DMS114 treated with DMSO at 0.1 percent for 48 hours (cell line): ENCODE measurements at regions not wholly inside any gene's neighbourhood (a gene's known extent, or its start where the extent isn't known, plus 50 kb on each side); places are given as distances from the start of the nearest gene placed in this dataset.
"Not testable (repeated sequence)": the region's sequence is repeated elsewhere in the genome, so short reads cannot be mapped to it uniquely, and the experiment has no call there.

ENCODE experiments used
- DNase-seq: peaks from one replicate; lab custom pipeline; 2025; ENCODE audit not compliant: unreplicated experiment; lab: John Stamatoyannopoulos, UW

GRCh38 chr11:10973416-10973815 is 115.6 kb upstream of the ZBED5 start:
- no peak for DNase-seq

- DNase-seq = no peak
Observed at GRCh38 chr11:10970926-10971325, 113.1 kb upstream of the ZBED5 start.

GRCh38 chr11:10969387-10969786 is 111.5 kb upstream of the ZBED5 start:
- DNase-seq = no peak

DNA sequence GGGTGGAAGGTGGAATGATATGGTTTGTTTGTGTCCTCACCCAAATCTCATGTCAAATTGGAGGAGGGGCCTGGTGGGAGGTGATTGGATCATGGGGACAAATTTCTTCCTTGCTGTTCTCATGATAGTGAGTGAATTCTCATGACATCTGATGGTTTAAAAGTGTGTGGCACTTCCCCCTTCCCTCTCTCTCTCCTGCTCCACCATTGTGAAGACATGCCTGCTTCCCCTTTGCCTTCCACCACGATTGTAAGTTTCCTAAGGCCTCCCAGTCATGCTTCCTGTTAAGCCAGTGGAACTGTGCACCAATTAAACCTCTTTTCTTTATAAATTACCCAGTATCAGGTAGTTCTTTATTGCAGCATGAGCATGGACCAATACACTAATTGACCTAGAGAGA is 99.0 kb upstream of the ZBED5 start:
- not testable (repeated sequence) for DNase-seq

DNA sequence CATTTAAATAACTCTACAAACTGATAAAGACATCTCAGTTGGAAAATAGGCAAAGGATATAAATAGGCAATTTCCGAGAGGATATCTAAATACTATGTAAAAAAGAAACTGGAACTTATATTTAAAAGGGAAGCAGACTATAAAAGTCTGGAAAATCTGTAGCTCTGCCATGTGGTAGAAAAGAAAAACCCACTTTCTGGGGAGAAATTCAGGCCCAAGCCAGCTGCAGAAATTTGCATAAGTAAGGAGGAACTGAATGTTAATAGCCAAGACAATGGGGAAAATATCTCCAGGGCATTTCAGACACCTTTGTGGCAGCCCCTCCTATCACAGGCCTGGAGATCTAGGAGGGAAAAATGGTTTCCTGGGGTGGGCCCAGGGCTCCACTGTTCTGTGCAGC is 97.8 kb upstream of the ZBED5 start:
- no peak for DNase-seq

GRCh38 chr11:10954184-10954583 is 96.3 kb upstream of the ZBED5 start:
- no peak for DNase-seq

DNA sequence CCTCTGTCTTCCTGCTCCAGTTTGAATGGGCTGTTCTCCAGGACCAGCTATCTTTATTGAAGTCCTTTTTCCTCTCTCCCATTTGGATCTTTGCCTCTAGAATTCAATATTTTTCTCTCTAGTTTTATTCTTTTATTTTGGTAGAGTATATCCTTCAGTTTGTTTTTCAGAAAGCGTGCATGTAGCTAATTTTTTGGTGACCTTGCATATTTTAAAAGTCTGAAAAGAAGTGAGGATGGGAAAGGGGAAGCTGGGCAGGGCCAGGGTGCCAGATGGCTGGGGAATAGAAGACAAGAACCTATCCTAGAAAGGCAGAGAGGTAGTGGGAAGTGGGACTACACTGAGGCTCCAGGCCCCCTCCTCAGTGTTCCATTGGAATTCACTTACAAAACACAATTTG is 95.0 kb upstream of the ZBED5 start:
- DNase-seq = no peak

GRCh38 chr11:10947935-10948334 is 90.1 kb upstream of the ZBED5 start:
- not testable (repeated sequence) for DNase-seq

- no peak for DNase-seq
Observed at GRCh38 chr11:10946072-10946471, 88.2 kb upstream of the ZBED5 start.

DNA sequence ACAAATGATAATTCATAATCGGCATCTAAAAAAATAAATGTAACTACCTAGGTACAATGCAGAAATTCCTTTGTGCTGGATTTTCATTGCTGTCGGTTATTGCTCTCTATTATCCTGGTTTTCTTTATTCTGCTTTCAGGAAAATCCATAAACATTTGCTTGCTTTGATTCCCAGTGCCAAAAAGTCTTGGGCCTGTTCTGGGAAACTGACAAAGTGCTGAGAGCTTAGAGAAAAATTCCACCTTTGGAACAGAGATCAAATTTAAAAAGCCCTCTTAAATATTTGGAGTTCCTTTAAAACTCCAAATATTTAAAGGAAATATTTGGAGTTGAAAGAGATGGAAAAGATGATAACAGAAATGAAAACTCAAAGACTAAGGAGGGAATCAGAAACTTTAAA is 87.3 kb upstream of the ZBED5 start:
- no peak for DNase-seq

DNA sequence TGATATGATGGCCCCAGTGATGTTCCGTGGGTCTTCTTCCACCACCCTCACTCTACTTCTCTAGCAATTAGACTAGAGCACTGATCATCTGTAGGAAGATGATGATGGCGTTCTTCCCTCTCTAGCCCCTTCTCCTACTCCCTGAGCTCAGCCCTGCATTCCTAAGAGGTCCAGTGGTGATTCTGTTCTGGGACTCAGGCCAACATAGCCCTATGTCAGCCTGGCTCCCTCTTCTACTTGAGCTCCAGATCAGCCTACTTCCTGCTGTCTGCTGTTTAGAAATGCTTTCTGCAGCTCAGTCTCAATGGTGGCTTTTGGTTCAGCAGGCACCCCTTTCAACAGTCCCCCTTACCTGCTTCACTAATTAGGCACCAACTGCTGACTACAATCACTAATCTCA is 86.1 kb upstream of the ZBED5 start:
- no peak for DNase-seq

DNA sequence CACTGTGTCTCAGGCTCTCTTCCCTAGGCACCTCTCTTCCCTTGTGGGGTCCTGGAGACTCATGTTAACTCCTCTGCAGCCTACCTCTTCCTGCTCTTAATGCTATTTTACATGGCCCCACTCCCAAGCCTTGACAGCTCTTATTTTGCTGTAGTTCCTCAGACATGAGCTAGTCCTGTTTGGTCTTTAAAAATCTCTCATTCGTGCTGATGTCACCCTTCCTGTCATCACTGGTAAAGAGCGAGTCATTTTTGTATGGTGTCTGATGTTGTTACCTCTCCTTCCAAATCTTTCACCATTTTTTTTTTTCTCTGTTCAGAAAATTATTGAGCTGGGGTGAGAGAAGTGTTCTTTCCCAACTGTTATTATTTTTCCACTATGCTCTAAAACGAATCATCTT is 84.8 kb upstream of the ZBED5 start:
- DNase-seq = no peak

GRCh38 chr11:10941871-10942270 is 84.0 kb upstream of the ZBED5 start:
- DNase-seq = no peak

- DNase-seq = no peak
Observed at GRCh38 chr11:10941414-10941813, 83.6 kb upstream of the ZBED5 start.

- DNase-seq = no peak
Observed at GRCh38 chr11:10938650-10939387, 81.0 kb upstream of the ZBED5 start.

DNA sequence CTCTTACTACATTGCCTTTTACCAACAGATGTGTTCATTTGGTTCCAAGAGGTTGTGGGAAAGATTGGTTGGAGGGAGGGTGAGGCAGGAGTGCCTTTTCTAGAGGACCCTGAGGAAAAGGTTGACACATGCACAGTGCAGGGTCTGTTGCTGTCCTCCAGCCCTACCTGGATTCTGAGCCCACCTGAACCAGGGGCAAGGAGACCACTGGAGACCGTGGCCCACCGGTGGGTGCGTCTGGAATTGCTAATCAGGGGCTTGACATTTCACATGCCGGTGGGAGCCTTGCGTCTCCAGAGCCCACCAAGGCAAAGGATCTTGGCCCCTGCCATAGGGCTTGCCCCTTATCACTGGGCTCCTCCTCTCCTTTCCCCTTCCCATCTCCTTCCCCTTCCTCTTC is 80.4 kb upstream of the ZBED5 start:
- no peak for DNase-seq

DNA sequence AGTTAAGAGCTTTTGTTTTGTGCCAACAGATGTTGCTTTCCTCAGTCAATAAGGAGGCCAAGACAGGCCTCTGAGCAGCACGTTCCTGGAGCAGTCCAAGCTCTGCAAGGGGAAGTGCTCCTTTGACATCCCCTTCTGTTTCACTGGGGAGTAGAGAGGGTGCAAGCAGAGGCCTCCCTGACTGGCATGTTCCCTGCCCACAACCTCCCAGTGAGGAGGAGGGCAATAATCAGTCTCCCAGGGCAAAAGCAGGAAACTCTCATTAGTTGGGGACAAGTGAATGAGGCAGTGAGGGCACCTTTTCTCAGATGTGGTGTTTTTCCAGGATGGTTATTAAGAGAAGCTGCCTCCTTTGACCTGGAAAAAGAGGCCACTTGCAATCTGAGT is 79.5 kb upstream of the ZBED5 start:
- no peak for DNase-seq

DNA sequence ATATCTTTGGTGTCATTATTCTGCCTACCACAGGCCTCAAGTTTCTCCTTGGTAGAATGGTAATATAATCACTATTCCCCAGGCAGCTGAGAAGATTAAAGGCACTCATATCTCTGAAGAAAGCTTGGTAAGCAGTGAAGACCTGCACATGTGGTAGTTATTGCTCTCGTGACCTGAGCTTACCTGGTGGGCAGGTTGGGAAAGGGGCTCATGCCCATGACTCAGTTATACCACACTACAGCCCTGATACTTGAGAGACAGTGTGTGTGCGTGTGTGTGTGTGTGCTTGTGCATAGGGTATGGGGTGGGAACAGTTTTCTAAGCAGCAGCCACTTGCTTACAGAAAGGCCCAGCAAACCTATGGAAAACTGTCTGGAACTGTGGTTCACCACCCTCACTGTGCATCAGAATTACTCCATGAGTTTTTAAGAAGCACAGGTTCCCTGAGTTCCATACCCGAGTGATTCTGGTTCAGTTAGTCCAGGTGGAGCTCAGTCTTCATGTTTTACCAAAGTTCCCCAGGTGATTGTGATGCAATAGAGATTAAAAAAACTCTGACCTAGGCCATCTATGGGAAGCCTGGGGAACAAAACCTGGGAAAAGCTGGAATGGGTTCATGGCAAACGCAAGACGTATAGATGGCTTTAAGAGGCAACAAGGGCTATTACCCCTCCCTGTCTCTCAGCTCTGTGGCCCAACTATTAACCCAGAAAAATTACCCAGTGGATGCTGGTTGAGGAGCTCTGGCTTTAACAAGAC is 79.0 kb upstream of the ZBED5 start:
- DNase-seq = no peak

GRCh38 chr11:10935015-10935559 is 77.2 kb upstream of the ZBED5 start:
- DNase-seq = no peak

DNA sequence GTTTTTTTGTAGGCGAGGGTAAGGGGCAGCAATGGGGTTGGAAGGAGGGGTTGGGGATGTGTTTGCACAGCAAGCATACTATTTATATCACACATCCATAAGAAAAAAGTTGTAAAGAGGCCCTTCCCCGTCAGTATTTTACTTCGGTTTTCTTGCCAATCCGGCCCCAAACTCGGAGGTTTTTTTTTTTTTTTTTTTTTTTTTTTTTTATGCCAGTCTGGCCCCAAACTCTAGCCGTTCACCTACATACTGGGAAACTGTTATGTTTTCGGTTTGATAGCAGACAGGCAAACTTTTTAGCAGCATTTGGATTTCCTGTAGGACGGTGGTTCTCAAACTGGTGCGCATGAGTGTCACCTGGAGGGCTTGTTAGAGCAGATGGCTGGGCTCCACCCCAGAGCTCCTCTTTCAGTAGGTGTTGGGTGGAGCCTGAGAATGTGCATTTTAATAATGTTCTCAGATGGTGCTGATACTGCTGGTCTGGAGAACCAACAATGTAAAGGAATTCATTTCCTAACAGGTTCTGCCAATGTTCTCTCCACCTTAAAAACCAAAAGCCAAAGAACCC is 76.5 kb upstream of the ZBED5 start:
- DNase-seq = no peak

- DNase-seq = peak; percentile 86
Observed at GRCh38 chr11:10933455-10934292, 75.8 kb upstream of the ZBED5 start.
